ENCODE measurements at regions not wholly inside any gene's neighbourhood (a gene's known extent, or its start where the extent isn't known, plus 50 kb on each side); places are given as distances from the start of the nearest gene placed in this dataset.

GRCh38 chr6:26280407-26280806, 84.6 kb upstream of the BTN3A2 start:
- no peaks in the 10 kb centered on the region for H3K27me3 ChIP-seq (ENCODE audit: control insufficient read depth, insufficient read depth, low read length)
- H3K9me3 ChIP-seq (ENCODE audit: control insufficient read depth in 2 of 3, insufficient read depth in 1 of 3, low read length in 3 of 3): no peaks in the 10 kb centered on the region
- no peak for FAIRE-seq
- no peak overlapping the region for H3K4me3 ChIP-seq (ENCODE audit: low read length in 3 of 3)
- H3K4me1 ChIP-seq (ENCODE audit: control insufficient read depth in 2 of 3, insufficient read depth in 2 of 3, low read depth in 1 of 3, low read length in 3 of 3): peaks cover 0 to 4% (median 0%) of the 10 kb centered on the region in 3 donors
- no peaks in the 10 kb centered on the region for H3K36me3 ChIP-seq (ENCODE audit: control insufficient read depth in 2 of 3, insufficient read depth in 3 of 3, low read length in 3 of 3)
- TF ChIP-seq CTCF (IDR thresholded peaks at IDR 0.05; ENCODE audit: borderline replicate concordance, extremely low read depth, insufficient read depth): no peak
- intact Hi-C loops (cut with DNase I): no loop called here
- H3K9ac ChIP-seq (ENCODE audit: low read length in 3 of 3): no peak overlapping the region
- DNase-seq: no peak
- H3K27ac ChIP-seq (ENCODE audit: low read depth in 2 of 2, low read length in 2 of 2): no peak overlapping the region

GRCh38 chr6:26284537-26285142, 80.4 kb upstream of the BTN3A2 start:
- peak overlapping the region; percentile 66 to 100 (median 87) for H3K9ac ChIP-seq (ENCODE audit: low read length in 3 of 3)
- DNase-seq (peak; percentile 75 to 88 (median 84)), FAIRE-seq (no peak)
- peaks cover 0 to 4% (median 0%) of the 10 kb centered on the region in 3 donors for H3K4me1 ChIP-seq (ENCODE audit: control insufficient read depth in 2 of 3, insufficient read depth in 2 of 3, low read depth in 1 of 3, low read length in 3 of 3)
- H3K9me3 ChIP-seq (ENCODE audit: control insufficient read depth in 2 of 3, insufficient read depth in 1 of 3, low read length in 3 of 3): no peaks in the 10 kb centered on the region
- H3K27me3 ChIP-seq (ENCODE audit: control insufficient read depth, insufficient read depth, low read length): no peaks in the 10 kb centered on the region
- intact Hi-C loops (cut with DNase I): no loop called here
- TF ChIP-seq CTCF (IDR thresholded peaks at IDR 0.05; ENCODE audit: borderline replicate concordance, extremely low read depth, insufficient read depth): no peak
- H3K27ac ChIP-seq (ENCODE audit: low read depth in 2 of 2, low read length in 2 of 2): peak overlapping the region; percentile 91 to 92
- peak overlapping the region; percentile 82 to 100 (median 85) for H3K4me3 ChIP-seq (ENCODE audit: low read length in 3 of 3)
- H3K36me3 ChIP-seq (ENCODE audit: control insufficient read depth in 2 of 3, insufficient read depth in 3 of 3, low read length in 3 of 3): no peaks in the 10 kb centered on the region

GRCh38 chr6:26285143-26286134, 79.6 kb upstream of the BTN3A2 start:
- no peaks in the 10 kb centered on the region for H3K36me3 ChIP-seq (ENCODE audit: control insufficient read depth in 2 of 3, insufficient read depth in 3 of 3, low read length in 3 of 3)
- intact Hi-C loops (cut with DNase I): no loop called here
- DNase-seq (peak; percentile 98 to 100 (median 99)), FAIRE-seq (peak; percentile 65)
- H3K27ac ChIP-seq (ENCODE audit: low read depth in 2 of 2, low read length in 2 of 2): peak overlapping the region; percentile 91 to 92
- H3K9me3 ChIP-seq (ENCODE audit: control insufficient read depth in 2 of 3, insufficient read depth in 1 of 3, low read length in 3 of 3): no peaks in the 10 kb centered on the region
- H3K27me3 ChIP-seq (ENCODE audit: control insufficient read depth, insufficient read depth, low read length): no peaks in the 10 kb centered on the region
- H3K9ac ChIP-seq (ENCODE audit: low read length in 3 of 3): peak overlapping the region; percentile 87 to 100 (median 88)
- no peak for TF ChIP-seq CTCF (IDR thresholded peaks at IDR 0.05; ENCODE audit: borderline replicate concordance, extremely low read depth, insufficient read depth)
- H3K4me1 ChIP-seq (ENCODE audit: control insufficient read depth in 2 of 3, insufficient read depth in 2 of 3, low read depth in 1 of 3, low read length in 3 of 3): peaks cover 0 to 4% (median 0%) of the 10 kb centered on the region in 3 donors
- peak overlapping the region; percentile 82 to 100 (median 85) for H3K4me3 ChIP-seq (ENCODE audit: low read length in 3 of 3)

Measured in kidney (tissue), 13 donors.